MCF 10A (cell line): ENCODE measurements at regions not wholly inside any gene's neighbourhood (a gene's known extent, or its start where the extent isn't known, plus 50 kb on each side); places are given as distances from the start of the nearest gene placed in this dataset.

ENCODE experiments used
- BruUV-seq: library from RNA; stranded (reverse); fragments of 400-500 nt; replicated peaks from 2 replicates; lab custom pipeline; 2021; lab: Mats Ljungman, UMichigan
- CTCF ChIA-PET: fragments of 300-600 bp; sonication (Branson Sonifier 250); formaldehyde crosslinking; extraction: SDS; loops from one replicate; lab custom pipeline; 2021; ENCODE audit warnings: antibody characterized with exemption, inconsistent platforms; lab: Yijun Ruan, JAX
- POLR2A ChIA-PET: fragments of 300-600, 350-650 bp; sonication (Branson Sonifier 250); formaldehyde crosslinking; extraction: SDS; loops from one replicate; lab custom pipeline; 2020; ENCODE audit warnings: antibody characterized with exemption, inconsistent platforms; lab: Yijun Ruan, JAX
- DNase-seq: peaks from one replicate; pipeline ENCODE4 v3.0.0-alpha.2; 2018; ENCODE audit not compliant: unreplicated experiment
- H3K27ac Mint-ChIP-seq: one replicate; pipeline ENCODE4 v1.8.0; 2022; ENCODE audit warnings: mild to moderate bottlenecking, low read depth, mixed read lengths; ENCODE audit not compliant: unreplicated experiment
- H3K27me3 Mint-ChIP-seq: one replicate; pipeline ENCODE4 v1.8.0; 2022; ENCODE audit warnings: mixed read lengths; ENCODE audit not compliant: insufficient read depth, unreplicated experiment
- H3K36me3 Mint-ChIP-seq: one replicate; pipeline ENCODE4 v1.8.0; 2022; ENCODE audit warnings: mild to moderate bottlenecking, moderate library complexity, mixed read lengths; ENCODE audit not compliant: insufficient read depth, unreplicated experiment
- H3K4me1 Mint-ChIP-seq: one replicate; pipeline ENCODE4 v1.8.0; 2022; ENCODE audit warnings: mixed read lengths; ENCODE audit not compliant: insufficient read depth, unreplicated experiment
- H3K4me3 Mint-ChIP-seq: one replicate; pipeline ENCODE4 v1.8.0; 2022; ENCODE audit warnings: mild to moderate bottlenecking, moderate library complexity, mixed read lengths; ENCODE audit not compliant: unreplicated experiment
- H3K9me3 Mint-ChIP-seq: one replicate; pipeline ENCODE4 v1.8.0; 2022; ENCODE audit warnings: mixed read lengths; ENCODE audit not compliant: unreplicated experiment
- intact Hi-C: fragments of 100-400 bp; cut with micrococcal nuclease; formaldehyde crosslinking; loops from 2 replicates; pipeline ENCODE4 v1.14.1; 2022
- TF ChIP-seq, protein P1 (sequence below): fragments of 200-600 bp; IDR thresholded peaks from one replicate; pipeline ENCODE4 v1.8.0; 2022; ENCODE audit warnings: antibody characterized with exemption, mild to moderate bottlenecking; ENCODE audit not compliant: unreplicated experiment

DNA sequence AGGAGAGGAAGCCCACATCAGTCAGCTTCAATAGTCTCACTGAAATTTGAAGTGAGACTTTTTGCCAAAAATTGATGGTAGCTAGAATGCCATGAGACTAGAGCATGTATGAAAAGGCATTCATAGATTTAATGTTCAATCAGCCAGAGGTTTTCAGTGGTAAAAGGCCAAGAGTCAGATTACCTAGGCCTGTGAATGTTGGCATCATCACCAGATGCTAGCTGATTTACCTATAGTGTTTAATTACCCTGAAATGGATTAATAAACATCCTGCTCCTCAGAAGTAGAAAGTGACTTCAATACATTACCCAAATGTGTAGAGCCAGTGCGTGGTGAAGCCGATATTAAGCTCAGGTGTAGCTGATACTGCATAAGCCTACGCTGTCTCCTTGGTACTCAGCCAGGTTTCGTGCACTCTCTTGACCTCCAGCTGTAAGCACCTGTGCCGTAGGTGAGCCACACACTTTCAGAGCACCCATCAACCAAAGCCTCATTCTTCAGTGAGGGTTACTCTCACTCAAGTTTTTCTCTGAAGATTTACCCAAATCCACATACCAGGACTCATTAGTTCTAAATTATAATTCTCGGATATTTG is 1140.3 kb upstream of the SLC10A2 start:
- ChIA-PET CTCF (interaction anchor here (0.9 kb wide), 1 partner anchor 9 kb away, joined by 5 read pairs; no protein-coding TSS in a partner anchor), POLR2A (no interaction called here)
- TF ChIP-seq, protein P1, sequence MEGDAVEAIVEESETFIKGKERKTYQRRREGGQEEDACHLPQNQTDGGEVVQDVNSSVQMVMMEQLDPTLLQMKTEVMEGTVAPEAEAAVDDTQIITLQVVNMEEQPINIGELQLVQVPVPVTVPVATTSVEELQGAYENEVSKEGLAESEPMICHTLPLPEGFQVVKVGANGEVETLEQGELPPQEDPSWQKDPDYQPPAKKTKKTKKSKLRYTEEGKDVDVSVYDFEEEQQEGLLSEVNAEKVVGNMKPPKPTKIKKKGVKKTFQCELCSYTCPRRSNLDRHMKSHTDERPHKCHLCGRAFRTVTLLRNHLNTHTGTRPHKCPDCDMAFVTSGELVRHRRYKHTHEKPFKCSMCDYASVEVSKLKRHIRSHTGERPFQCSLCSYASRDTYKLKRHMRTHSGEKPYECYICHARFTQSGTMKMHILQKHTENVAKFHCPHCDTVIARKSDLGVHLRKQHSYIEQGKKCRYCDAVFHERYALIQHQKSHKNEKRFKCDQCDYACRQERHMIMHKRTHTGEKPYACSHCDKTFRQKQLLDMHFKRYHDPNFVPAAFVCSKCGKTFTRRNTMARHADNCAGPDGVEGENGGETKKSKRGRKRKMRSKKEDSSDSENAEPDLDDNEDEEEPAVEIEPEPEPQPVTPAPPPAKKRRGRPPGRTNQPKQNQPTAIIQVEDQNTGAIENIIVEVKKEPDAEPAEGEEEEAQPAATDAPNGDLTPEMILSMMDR, result no peak
- Mint-ChIP-seq H3K27ac (no peak overlapping the region), H3K9me3 (peaks cover 20% of the 10 kb centered on the region), H3K4me3 (no peak overlapping the region), H3K36me3 (no peaks in the 10 kb centered on the region), H3K27me3 (no peaks in the 10 kb centered on the region), H3K4me1 (no peaks in the 10 kb centered on the region)
- no TSS peak for BruUV-seq
- intact Hi-C loops, result no loop called here
- DNase-seq, result no peak

DNA sequence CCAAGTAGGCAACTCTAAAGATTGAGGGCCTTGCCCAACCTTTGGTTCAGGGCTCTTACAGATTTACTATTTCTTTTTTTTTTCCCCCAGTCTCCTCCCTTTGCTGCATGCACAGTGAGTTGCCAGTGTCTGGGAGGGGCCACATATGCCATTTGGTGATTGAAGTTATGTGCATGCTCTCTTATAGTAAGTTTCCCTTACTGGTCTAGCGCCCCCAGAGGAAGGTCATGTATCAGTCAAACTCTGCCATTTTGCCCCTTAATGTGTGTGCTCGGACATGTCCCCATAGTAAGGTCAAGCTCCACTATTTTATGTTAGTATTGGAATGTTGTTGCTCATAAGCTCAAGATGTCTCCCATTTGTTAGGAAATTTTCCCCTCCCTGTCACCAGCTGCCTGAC is 1138.0 kb upstream of the SLC10A2 start:
- Mint-ChIP-seq H3K9me3 (peaks cover 20% of the 10 kb centered on the region), H3K36me3 (no peaks in the 10 kb centered on the region), H3K4me3 (no peak overlapping the region), H3K27me3 (no peaks in the 10 kb centered on the region), H3K27ac (no peak overlapping the region), H3K4me1 (no peaks in the 10 kb centered on the region)
- BruUV-seq, result no TSS peak
- no peak for DNase-seq
- TF ChIP-seq, protein P1, result no peak
- intact Hi-C loops, result no loop called here
- CTCF ChIA-PET, result interaction anchor here (0.6 kb wide), 1 partner anchor 45 kb away, joined by 3 read pairs; no protein-coding TSS in a partner anchor
- POLR2A ChIA-PET, result no interaction called here

DNA sequence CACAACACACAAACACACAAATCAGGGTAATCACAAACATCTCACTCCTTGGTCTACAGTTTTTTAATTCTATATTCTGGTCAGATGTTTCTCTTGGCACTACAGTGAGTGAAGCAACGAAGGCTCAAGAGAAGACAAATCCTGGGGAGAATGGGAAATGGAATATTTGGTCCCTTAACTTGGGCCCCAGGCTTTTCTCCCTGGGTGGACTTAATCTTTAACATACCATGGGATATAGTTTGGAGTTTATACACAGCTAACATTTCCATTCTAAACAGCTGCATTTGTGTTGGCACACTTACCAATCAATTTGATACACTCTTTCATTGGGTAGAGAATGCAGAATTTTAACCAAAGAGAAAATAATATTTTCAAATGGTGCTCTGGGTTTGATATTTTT is 1132.6 kb upstream of the SLC10A2 start:
- TF ChIP-seq, protein P1, result no peak
- Mint-ChIP-seq H3K4me1 (no peaks in the 10 kb centered on the region), H3K4me3 (no peak overlapping the region), H3K36me3 (no peaks in the 10 kb centered on the region), H3K27ac (no peak overlapping the region), H3K27me3 (no peaks in the 10 kb centered on the region), H3K9me3 (peaks cover 7% of the 10 kb centered on the region)
- no peak for DNase-seq
- intact Hi-C loops, result no loop called here
- ChIA-PET POLR2A (no interaction called here), CTCF (interaction anchor here (0.7 kb wide), 1 partner anchor 516 kb away, joined by 3 read pairs; no protein-coding TSS in a partner anchor)
- BruUV-seq, result no TSS peak

DNA sequence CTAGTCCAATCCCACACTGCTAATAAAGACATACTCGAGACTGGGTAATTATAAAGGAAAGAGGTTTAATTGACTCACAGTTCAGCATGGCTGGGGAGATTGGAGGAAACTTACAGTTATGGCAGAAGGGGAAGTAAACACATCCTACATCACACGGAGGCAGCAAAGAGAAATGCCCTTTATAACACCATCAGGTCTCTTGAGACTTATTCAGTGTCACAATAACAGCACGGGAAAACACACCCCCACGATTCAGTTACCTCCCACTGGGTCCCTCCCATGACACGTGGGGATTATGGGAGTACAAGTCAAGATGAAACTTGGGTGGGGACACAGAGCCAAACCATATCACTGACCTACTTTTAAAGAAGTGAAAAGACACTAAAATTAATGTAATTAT is 1130.4 kb upstream of the SLC10A2 start:
- Mint-ChIP-seq H3K36me3 (no peaks in the 10 kb centered on the region), H3K27ac (no peak overlapping the region), H3K27me3 (no peaks in the 10 kb centered on the region), H3K9me3 (peaks cover 8% of the 10 kb centered on the region), H3K4me1 (no peaks in the 10 kb centered on the region), H3K4me3 (no peak overlapping the region)
- BruUV-seq, result no TSS peak
- ChIA-PET POLR2A (no interaction called here), CTCF (no interaction called here)
- DNase-seq, result no peak
- TF ChIP-seq, protein P1, result no peak
- intact Hi-C loops, result no loop called here
